ENCODE measurements at regions not wholly inside any gene's neighbourhood (a gene's known extent, or its start where the extent isn't known, plus 50 kb on each side); places are given as distances from the start of the nearest gene placed in this dataset.

DNA sequence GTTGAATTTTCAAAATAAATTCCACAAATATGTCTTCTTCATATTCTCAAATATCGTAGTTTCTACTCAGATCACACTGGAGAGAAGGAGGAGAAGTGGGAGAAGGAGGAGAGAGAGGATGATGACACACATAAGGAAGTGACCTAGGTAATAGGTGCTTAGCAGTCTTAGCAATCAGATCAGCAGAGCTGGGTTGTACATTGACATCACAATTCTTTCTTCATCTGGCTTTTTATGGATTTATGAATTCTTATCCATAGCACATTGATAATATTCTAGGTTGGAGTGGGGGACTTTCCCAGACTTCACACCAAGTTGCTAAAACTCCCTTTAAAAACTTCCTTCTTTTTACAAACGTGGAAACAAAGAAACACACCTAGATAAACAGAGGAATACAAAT, 86.9 kb downstream of the FGF9 start:
- DNase-seq: no peak

DNA sequence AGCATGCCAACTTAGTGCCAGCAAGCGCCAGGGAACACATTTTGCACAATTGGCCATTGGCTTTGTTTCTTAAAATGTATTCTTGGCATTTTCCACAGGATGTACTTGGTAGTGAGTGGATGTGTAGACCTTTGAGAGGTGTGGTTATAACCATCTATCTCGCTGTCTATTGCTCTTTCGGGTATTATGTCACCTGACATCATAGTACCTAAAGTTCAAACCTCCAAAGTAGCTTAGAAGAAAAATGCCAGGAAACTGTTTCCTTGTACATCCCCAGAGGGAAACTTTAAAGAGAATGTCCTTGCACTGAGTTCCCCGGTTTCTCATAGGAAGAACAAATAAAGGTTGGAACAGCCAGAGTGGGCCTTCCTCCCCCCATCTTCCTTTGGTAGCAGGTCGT, 87.6 kb downstream of the FGF9 start:
- no peak for DNase-seq

DNA sequence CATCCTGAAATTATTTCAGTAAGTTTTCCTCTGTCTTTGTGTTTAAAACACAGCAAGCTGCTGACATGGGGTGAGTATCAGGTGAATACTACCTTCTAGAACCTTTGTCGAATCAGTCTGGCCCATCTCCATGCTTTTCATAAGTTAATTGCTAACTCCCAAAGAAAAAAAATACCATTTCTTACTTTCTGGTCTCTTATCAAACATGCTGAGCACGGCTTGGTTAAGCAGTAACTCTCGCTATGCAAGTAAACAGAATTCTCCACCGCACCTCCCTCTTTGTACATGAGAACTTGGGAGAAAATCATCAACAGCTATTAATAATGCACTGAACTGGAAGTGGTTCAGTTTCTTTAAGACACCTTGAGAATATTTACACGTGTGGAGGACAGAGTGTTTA, 88.6 kb downstream of the FGF9 start:
- DNase-seq: no peak

DNA sequence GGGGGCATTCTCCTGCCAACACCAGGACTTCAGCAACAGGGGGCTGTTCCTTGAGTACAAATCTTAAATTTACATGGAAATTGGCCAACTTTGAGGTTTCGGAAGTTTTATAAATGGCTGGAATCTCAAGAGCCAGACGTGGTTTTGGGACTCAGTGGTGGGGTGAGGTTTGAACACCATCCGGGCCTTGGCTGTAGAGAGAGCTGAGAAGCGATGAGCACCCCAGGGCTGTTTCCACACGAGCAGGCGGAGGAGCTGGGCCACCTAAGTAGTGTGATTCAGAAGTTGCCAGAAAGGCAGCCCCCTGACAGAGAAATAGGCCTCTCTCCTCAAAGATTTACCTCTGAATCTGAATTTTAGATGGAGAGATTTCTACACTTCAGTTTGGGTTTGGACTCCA, 89.0 kb downstream of the FGF9 start:
- no peak for DNase-seq

DNA sequence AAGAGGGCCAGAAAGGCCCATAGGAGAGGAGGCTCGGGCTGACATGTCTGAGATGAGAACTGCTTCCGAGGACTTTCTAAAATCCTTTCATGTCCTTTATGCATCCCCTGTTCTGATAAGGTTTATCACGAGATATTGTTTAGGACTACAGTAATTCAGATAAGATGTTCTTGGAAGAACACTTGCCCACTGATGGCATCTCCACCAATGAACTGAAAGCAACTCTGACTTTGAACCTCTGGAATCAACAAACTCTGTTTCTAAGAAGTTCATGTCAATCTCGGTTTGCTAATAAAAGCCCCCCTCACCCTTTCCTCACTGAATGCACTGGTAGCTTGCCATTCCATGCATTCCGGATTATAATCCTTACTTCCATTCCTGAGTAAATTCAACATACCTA, 90.9 kb downstream of the FGF9 start:
- DNase-seq: no peak

DNA sequence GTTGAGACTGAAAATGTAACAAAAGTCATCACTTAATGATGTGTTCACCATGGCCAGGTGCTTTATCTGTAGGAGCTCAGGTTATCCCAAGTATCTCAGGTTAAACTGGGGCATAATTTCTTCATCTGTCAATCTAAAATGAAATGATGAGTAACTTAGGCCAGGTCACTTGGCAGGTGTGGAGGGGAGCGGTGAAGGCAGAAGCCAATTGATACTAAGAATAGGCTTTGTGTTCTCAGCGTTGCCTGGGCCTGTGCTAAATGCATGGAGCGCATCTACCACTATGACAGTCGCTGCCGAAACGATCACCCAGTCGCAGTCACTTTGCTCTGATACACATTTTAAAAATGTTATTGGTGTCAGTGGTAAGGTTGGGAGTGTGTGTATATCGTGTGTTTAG, 91.6 kb downstream of the FGF9 start:
- no peak for DNase-seq

DNA sequence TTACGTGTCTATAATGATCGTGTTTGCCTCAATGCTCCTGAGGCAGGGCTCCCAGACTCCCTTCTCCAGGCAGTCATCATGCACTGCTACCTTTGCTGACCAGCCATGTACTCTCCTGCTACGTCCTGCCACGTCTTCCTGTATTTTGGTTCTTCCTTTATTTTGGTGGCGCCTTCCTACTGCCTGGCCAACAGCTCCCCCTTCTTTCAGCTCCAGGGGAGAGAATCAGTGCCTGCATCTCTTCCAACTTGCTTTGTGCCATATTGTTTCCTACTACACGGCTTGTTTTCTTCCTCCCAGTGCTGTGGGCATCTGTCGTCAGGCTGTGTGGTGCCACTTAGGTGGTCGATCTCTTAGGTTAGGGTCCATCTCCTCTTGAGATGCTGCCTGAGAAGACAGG, 96.2 kb downstream of the FGF9 start:
- DNase-seq: no peak

DNA sequence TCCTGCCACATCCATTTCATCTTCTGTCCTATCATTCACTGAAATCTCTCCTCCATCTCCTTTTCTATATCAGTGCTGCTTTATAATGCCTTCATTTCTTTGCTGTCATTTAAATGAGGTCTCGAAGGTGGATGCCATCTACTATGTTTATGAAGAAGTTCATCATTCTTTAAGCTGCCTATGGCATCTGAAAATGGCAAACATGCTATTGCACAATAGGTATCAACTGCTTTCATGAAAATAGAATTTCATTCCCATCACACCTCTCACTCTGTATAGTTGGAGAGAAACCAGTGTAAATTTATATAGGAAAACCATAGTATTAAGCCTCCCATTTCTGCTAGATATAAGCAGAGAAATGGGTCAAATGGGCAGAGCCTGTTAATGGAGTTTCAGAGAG, 100.2 kb downstream of the FGF9 start:
- no peak for DNase-seq

DNA sequence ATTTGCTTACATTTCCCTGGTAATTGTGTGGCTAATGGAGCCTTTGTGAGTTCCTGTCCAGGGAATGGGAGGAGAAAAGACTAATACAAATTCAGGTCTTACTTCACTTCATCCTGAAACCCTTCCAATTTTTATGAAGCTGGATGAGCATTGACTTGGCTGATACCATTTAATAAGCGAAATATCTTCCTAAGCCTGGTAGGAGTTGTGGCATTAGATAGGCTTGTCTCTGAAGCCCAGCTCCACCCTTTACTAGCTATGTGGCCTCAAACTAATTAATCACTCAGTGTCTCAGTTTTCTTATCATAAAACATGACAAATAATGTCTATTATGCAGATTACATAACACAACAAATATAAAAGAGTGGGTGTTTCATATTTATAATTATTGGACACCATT, 106.3 kb downstream of the FGF9 start:
- no peak for DNase-seq

DNA sequence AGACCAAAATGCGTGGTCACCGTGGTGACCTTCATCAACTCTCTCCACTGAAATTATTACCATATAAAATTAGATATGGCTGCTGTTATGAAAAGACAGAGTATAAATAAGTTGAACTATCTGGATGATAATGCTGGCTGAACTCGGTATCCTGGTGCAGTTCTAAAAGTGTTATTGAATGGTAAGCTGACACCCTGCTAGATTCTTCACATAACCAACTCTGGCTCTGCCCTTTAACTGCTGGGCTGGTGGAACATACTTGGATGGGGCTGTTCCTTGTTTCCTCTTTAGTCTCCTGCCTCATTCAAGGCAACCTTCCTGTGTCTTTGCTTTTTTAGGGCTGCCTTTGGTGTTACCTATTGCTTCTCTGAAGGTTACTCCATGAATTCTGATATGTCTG, 106.9 kb downstream of the FGF9 start:
- no peak for DNase-seq

DNA sequence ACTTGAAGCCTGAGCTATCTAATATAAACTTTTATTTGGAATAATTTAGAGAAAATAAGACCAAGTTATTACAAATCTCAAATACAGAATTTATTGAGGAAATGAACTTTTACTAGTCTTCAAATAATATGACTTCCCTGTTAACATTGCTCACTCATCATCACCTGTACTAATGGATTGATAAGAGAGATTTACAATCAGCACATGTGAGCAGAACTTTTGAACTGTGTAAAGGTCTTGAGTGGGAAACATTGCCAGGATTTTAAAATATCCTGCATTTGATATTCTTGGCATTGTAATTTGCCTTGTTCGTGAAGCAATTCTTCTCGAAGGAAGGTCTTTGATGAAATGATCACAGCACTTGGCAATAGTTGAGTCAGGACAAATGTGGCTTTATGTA, 111.9 kb downstream of the FGF9 start:
- DNase-seq: no peak

DNA sequence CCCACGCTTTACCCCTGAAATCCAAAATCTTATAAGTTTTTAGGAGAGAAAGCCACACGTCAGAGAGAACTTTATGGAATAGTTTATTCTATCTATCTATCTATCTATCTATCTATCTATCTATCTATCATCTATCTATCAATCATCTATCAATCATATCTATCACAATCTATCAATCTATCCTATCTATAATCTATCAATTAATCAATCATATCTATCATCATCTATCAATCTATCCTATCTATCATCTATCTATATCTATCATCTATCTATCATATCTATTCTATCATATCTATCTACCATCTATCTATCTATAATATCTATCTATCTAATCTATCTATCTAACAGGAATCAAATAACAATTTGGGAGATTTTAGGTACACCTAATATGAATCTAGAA, 115.1 kb downstream of the FGF9 start:
- DNase-seq: no peak

DNA sequence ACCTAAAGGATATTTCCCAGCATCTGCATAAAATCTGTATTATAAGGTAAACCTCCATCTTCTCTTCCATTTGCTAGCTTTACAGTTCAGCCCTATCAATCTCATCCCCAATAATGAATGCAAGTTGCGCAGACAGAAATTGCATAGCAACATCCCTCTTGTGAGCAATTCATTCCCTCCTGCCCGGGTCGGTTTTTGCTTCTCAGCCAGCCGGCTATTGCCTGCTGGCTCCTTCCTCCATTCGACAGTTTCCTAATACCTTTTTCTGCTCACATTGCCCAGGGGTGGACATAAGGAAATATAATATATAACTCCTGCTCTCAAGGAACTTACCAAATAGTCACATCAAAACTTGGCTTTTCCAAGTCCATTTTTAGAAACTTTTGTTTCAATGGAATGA, 125.2 kb downstream of the FGF9 start:
- no peak for DNase-seq

DNA sequence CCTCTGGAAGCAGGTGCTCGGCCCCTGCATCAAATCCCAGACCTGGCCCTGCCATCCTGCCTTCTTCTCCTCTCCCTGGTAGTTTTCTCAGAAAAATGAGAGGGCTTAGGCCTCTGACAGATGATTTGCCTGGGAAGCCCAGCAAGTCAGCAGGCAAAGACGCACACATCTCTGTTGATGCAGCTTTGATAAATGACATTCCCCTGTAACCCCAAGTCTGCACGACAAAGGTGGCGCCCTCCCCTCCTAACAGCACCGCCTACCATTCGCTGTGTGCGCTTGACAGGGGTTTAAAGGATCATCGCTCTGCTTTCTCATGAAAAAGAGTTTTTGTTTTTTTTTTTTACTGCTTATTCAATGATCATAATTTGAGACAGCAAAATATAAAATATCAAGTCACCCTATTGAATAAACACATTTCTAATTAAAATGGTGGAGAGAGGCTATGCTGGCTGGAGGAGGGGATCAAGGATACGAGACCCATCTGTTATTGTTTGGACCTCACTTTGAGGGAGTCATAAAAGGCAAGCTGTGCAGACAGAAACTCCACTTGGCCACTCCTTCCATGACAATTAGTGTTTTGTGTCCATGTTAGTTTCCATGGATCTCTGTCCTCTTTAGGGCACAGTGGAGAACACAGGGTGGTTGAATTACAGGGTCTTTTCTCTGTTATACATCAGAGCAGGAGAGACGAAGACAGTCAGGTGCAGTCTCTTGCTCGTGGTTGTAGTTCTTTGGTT, 126.1 kb downstream of the FGF9 start:
- DNase-seq: no peak

DNA sequence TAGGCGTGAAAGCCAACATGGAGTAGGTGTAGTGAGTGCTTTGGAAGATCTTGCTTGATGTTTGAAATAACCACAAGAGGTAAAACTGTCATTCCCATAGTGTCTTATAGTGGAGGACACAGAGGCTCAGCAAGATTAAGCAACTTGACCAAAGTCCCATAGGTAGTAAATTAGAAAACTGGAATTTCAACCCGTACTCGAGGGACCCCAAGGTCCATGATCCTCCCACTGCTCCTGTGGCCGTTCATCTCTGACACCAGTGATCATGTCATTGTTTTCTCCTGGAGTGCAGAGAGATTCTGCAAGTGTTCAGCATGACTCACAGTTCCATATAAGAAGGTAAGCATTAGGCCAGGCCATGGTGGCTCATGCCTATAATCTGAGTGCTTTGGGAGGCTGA, 126.9 kb downstream of the FGF9 start:
- DNase-seq: no peak

DNA sequence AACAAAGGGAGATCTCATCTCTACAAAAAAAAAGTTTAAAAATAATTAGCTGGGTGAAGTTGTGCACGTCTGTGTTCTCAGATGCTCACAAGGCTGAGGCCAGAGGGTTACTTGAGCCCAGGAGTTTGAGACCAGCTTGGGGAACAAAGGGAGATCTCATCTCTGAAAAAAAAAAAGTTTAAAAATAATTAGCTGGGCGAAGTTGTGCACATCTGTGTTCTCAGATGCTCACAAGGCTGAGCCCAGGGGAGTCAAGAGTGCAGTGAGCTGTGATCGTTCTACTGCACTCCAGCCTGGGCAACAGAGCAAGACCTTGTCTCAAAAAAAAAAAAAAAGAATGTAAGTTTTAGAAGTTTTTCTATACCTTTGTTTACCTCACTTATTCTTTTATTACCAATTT, 127.3 kb downstream of the FGF9 start:
- no peak for DNase-seq

DNA sequence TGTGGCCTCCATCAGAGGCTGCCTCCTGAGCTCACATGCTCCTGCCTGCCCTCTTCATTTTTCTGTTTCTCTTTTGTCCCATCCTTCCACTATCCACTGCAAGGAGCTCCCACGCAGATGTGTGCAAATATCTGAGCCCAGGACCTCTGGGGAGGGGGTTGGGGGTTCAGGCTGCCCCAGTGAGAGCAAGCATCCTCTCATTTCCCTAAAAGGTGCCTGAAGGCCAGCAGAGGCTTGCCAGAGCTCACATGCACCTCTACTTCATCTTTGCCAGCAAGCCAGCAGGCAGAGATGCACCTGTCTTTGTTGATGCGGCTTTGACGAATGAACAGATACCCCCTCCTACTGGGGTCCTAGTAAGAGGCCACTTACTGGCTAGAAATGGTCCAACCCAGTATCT, 128.8 kb downstream of the FGF9 start:
- DNase-seq: no peak

DNA sequence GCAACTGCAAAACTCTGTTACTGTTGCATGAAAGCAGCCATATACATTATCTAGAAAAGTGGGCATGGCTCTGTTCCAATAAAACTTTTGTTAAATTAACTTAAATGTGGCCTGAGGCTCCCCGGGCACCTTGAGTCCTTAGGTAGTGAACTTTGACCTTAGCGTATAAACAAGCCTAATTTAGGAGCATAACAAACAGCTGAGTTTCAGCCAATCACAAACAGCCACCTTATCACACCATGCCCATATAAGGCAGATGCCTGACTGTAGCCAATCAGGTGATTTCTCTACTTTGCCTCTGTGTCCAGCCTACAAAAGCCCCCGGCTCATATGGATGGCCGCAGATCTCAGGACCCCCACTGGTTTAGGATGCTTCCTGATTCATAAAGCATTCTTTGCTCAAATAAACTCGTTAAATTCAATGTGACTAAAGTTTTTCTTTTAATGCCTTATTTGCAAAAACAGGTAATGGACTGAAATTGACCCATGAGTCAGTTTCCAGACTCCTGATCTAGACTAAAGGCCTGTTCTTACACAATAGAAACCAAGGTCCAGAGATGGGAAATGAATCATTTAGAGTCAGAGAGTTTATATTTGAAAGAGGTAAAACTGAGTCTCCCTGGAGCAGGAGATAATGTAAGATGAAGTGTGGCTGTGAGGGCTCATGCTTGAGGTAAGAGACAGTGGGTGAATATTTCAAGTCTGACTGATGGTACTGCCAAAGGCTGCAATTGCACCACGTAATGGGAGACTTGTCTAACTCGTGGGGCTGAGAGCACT, 130.2 kb downstream of the FGF9 start:
- no peak for DNase-seq

DNA sequence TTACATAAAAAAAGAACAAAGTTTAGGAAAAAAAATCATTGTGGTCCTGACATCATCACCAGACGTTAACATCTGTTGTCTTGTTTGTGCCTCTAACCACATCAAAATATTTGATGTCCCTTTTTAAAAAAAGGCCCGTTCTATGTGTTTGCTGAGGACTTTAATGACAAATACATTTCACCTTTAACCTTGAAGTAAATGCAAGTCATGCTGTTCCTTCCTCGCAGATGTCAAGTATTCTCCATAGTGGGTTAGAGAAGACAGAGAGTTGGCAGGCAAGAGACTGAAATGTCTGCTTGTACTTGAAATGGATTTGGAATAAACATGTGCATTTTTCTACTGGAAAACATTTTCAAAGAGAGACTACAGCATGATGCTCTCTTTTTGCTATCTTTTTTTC, 134.9 kb downstream of the FGF9 start:
- no peak for DNase-seq

DNA sequence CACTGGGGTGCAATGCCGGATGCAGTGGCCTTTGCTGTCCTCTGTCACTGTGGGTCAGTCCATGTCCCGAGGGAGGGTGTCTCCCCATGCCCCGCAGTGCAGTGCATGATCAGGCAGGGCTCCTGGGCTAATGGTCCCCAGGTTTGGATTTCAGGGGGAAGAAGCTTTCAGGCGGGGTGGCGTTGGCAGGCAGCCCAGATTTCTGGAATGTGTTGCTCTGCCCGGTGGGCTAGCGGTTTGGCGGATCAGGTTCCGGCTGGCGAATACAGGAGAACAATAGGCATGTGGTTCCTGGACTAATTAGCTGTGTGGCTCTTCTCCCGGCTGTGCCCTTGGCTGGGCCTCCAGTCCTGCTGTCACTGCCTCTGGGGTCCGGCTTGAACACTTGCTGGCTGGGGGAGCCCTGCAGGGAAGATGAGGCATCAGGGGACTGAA, 141.3 kb downstream of the FGF9 start:
- peak in 2 of 6 experiments; percentile 4 to 5 for DNase-seq

DNA sequence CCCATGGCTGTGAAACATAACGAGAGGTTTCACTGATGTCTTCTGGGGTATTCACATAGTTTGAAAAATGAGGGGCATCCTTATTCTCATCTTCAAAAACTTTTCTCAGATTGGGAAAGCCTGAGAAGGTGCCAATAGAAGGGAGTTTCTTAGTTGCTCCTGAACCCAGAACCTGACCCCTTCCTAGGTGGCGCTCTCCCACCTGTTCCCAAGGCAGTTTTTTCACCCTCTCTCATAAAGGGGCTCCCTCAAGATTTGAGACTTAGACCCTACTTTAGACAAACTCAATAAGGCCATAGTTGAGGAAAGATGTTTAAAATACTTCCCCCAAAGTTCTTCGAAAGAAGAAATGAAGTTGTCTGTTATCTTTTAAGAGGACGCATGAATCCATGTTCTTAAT, 142.2 kb downstream of the FGF9 start:
- DNase-seq: no peak

DNA sequence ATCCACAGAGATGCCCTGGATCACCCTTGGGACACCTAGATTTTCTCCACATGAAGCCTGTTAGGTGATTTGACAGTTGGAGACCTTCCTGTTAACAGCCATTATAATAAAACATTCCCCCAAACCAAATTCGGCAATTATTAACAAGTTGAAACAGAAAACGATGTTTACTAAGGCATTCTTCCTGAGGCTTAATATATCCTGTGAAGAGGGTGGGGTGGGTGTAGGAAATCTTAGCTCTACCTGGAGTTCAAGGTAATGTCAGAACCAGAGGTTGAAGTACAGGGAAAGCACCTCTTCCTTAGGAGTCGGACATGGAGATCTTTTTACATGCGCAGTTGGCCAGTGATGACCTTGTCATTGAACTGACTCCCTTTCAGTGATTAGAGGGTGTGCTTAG, 143.0 kb downstream of the FGF9 start:
- no peak for DNase-seq

DNA sequence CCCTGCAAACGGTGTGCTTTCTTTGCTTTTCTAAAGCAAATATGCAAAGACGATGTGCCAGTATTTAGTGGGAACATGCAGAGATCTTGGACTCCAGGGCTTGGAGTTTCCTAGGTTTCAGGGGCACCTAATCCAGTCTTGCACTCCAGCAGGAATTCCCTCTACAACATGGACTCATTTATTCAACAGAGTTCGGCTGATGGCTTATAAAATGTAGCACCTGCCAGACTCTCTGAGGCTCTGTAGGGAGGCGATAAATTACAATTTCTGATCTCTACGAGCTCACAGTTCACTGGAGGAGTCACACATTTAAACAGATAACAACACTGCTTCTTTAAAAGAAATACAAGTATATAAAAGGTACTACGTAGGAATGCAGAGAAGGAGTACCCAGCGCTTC, 143.7 kb downstream of the FGF9 start:
- DNase-seq: no peak

DNA sequence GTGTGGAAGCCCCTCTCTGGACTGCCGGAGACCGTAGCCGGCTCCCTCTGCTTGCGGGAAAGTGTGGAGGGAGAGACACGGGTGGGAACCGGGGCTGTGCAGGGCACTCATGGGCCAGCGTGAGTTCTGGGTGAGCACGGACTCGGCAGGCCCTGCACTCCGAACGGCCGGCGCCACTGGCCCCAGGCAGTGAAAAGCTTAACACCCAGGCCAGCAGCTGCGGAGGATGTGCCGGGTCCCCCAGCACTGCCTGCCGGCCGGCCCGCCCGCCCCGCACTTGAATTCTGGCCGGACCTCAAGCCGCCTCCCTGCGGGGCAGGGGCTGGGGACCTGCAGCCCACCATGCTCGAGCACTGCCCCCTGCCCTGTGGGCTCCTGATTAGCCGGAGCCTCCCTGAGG, 147.0 kb downstream of the FGF9 start:
- DNase-seq: no peak

DNA sequence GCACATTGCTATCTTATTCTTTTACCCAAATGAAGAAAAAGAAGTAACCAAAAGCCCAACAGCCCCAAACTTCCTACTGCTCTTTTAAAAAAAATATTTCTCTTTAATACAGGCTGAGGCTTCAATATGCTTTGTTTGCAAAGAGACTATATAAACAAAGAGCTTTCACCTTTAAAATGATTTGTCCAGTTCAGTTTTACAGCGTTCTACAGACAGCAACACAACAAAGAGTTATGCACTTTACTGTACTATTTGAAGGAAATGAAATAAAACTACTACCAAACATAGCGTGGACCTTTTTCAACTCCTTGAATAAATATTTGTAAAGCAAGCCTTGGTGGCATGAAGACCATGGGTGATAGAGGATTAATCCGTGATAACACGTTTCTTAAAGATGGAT, 151.2 kb downstream of the FGF9 start:
- no peak for DNase-seq
